ENCODE measurements at regions not wholly inside any gene's neighbourhood (a gene's known extent, or its start where the extent isn't known, plus 50 kb on each side); places are given as distances from the start of the nearest gene placed in this dataset.

GRCh38 chr6:140909156-140909555, 1223.6 kb upstream of the GJE1 start:
- no peaks in the 10 kb centered on the region for H3K36me3 Mint-ChIP-seq
- H3K27me3 ChIP-seq (replicated peaks in 1 of 2; ENCODE audit: control insufficient read depth in 2 of 2, extremely low read depth in 1 of 2, insufficient read depth in 2 of 2, low read length in 1 of 2) = peaks cover 0 to 3% of the 10 kb centered on the region in 2 experiments
- no peaks in the 10 kb centered on the region for H3K36me3 ChIP-seq (ENCODE audit: control insufficient read depth in 2 of 2, extremely low read depth in 1 of 2, insufficient read depth in 1 of 2, low read length in 1 of 2)
- ATAC-seq (replicated peaks in 1 of 4) = no peak
- CTCF ChIA-PET = no interaction called here
- no peak overlapping the region for H3K27ac Mint-ChIP-seq
- H3K4me3 Mint-ChIP-seq = no peak overlapping the region
- H3K4me3 ChIP-seq (ENCODE audit: control insufficient read depth in 1 of 2, extremely low read depth in 1 of 2, low read length in 1 of 2) = no peak overlapping the region
- H3K9me3 Mint-ChIP-seq = no peaks in the 10 kb centered on the region
- DNase-seq = no peak
- no peaks in the 10 kb centered on the region for H3K9me3 ChIP-seq
- no peaks in the 10 kb centered on the region for H3K4me1 Mint-ChIP-seq
- H3K4me1 ChIP-seq (ENCODE audit: control insufficient read depth in 1 of 2, extremely low read depth in 1 of 2, insufficient read depth in 2 of 2, low read length in 2 of 2) = no peaks in the 10 kb centered on the region
- H3K27ac ChIP-seq (ENCODE audit: low read length) = no peak overlapping the region
- POLR2A ChIA-PET = no interaction called here
- no peaks in the 10 kb centered on the region for H3K27me3 Mint-ChIP-seq

DNA sequence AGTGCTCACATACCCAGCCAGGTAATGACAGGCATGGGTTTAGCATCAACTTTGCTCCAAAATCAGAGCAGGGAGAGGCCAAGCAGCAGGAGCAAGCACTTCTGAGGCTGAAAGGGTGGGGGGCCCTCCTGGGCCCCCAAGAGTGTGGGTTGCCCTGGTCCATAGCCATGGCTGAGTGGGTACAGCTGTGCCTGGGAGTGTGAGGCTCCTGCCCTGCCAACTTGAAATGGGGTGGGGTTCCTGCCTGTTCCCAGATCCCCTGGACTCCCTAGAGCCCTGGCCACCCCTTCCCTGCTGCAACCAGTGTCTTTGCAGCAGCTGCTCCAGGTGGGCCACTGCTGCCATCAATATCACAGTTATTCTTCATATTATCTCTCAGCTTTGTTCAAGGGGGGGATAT, 1224.2 kb upstream of the GJE1 start:
- Histone ChIP-seq H3K9me3 (no peaks in the 10 kb centered on the region), H3K27ac (ENCODE audit: low read length) (no peak overlapping the region), H3K36me3 (ENCODE audit: control insufficient read depth in 2 of 2, extremely low read depth in 1 of 2, insufficient read depth in 1 of 2, low read length in 1 of 2) (no peaks in the 10 kb centered on the region), H3K4me3 (ENCODE audit: control insufficient read depth in 1 of 2, extremely low read depth in 1 of 2, low read length in 1 of 2) (no peak overlapping the region), H3K27me3 (replicated peaks in 1 of 2; ENCODE audit: control insufficient read depth in 2 of 2, extremely low read depth in 1 of 2, insufficient read depth in 2 of 2, low read length in 1 of 2) (peaks cover 0 to 3% of the 10 kb centered on the region in 2 experiments), H3K4me1 (ENCODE audit: control insufficient read depth in 1 of 2, extremely low read depth in 1 of 2, insufficient read depth in 2 of 2, low read length in 2 of 2) (no peaks in the 10 kb centered on the region)
- H3K9me3 Mint-ChIP-seq = no peaks in the 10 kb centered on the region
- no peaks in the 10 kb centered on the region for H3K36me3 Mint-ChIP-seq
- no peaks in the 10 kb centered on the region for H3K27me3 Mint-ChIP-seq
- no peak overlapping the region for H3K4me3 Mint-ChIP-seq
- no peak overlapping the region for H3K27ac Mint-ChIP-seq
- ATAC-seq (replicated peaks in 1 of 4) = peak in 1 of 4 experiments; percentile 9
- DNase-seq = no peak
- ChIA-PET CTCF (no interaction called here), POLR2A (no interaction called here)
- no peaks in the 10 kb centered on the region for H3K4me1 Mint-ChIP-seq

GRCh38 chr6:140907235-140907634, 1225.5 kb upstream of the GJE1 start:
- DNase-seq (no peak), ATAC-seq (replicated peaks in 1 of 4) (no peak)
- no peak overlapping the region for H3K4me3 ChIP-seq (ENCODE audit: control insufficient read depth in 1 of 2, extremely low read depth in 1 of 2, low read length in 1 of 2)
- Mint-ChIP-seq H3K4me1 (no peaks in the 10 kb centered on the region), H3K36me3 (no peaks in the 10 kb centered on the region), H3K27me3 (no peaks in the 10 kb centered on the region), H3K9me3 (no peaks in the 10 kb centered on the region), H3K4me3 (no peak overlapping the region), H3K27ac (no peak overlapping the region)
- POLR2A ChIA-PET = no interaction called here
- no peaks in the 10 kb centered on the region for H3K36me3 ChIP-seq (ENCODE audit: control insufficient read depth in 2 of 2, extremely low read depth in 1 of 2, insufficient read depth in 1 of 2, low read length in 1 of 2)
- 88% methylated on average over 7 of the region's 9 CpGs for WGBS (ENCODE audit: insufficient coverage)
- no peaks in the 10 kb centered on the region for H3K4me1 ChIP-seq (ENCODE audit: control insufficient read depth in 1 of 2, extremely low read depth in 1 of 2, insufficient read depth in 2 of 2, low read length in 2 of 2)
- peaks cover 0 to 3% of the 10 kb centered on the region in 2 experiments for H3K27me3 ChIP-seq (replicated peaks in 1 of 2; ENCODE audit: control insufficient read depth in 2 of 2, extremely low read depth in 1 of 2, insufficient read depth in 2 of 2, low read length in 1 of 2)
- no peak overlapping the region for H3K27ac ChIP-seq (ENCODE audit: low read length)
- H3K9me3 ChIP-seq = no peaks in the 10 kb centered on the region
- CTCF ChIA-PET = no interaction called here

DNA sequence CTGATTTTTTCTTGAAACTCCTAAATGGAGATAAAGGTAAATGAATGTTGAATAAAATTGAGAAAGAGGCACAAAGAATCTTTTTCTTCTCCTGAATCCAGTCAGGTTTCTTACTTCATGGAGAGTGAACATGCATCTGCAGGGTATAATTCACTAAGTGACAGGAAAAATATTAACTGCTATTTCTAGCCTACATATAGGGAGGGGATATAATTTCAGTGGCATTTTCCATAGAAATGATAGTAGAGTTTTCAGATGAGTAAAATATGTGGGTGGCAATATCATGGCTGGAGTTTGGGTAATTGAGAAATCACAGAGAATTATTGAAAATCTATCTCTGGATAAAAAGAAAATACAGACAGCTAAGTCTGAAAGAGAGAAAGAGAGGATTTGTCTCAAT, 1227.0 kb upstream of the GJE1 start:
- no peaks in the 10 kb centered on the region for H3K4me1 ChIP-seq (ENCODE audit: control insufficient read depth in 1 of 2, extremely low read depth in 1 of 2, insufficient read depth in 2 of 2, low read length in 2 of 2)
- H3K9me3 ChIP-seq = no peaks in the 10 kb centered on the region
- no peaks in the 10 kb centered on the region for H3K36me3 ChIP-seq (ENCODE audit: control insufficient read depth in 2 of 2, extremely low read depth in 1 of 2, insufficient read depth in 1 of 2, low read length in 1 of 2)
- ChIA-PET CTCF (no interaction called here), POLR2A (no interaction called here)
- DNase-seq (no peak), ATAC-seq (replicated peaks in 1 of 4) (no peak)
- H3K4me3 Mint-ChIP-seq = no peak overlapping the region
- H3K9me3 Mint-ChIP-seq = peaks cover 0 to 4% (median 0%) of the 10 kb centered on the region in 3 donors
- no peaks in the 10 kb centered on the region for H3K4me1 Mint-ChIP-seq
- H3K4me3 ChIP-seq (ENCODE audit: control insufficient read depth in 1 of 2, extremely low read depth in 1 of 2, low read length in 1 of 2) = no peak overlapping the region
- H3K27ac Mint-ChIP-seq = no peak overlapping the region
- H3K36me3 Mint-ChIP-seq = no peaks in the 10 kb centered on the region
- H3K27ac ChIP-seq (ENCODE audit: low read length) = no peak overlapping the region
- peaks cover 0 to 3% of the 10 kb centered on the region in 2 experiments for H3K27me3 ChIP-seq (replicated peaks in 1 of 2; ENCODE audit: control insufficient read depth in 2 of 2, extremely low read depth in 1 of 2, insufficient read depth in 2 of 2, low read length in 1 of 2)
- no peaks in the 10 kb centered on the region for H3K27me3 Mint-ChIP-seq

DNA sequence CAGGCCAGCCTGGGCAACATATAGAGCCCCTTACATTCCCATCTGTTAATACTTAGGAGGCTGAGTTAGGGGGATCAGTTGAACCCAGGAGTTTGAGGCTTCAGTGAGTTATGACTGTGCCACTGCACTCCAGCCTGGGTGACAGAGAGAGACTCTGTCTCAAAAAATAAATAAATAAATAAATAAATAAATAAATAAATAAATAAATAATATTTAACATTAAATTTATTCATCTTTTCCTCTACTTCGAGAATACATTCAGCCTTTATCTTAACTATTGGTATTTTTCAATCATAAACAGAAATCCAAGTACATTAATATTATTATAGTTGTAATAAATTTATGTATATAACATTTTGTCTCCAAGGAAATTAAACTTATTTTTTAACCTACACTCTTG, 1227.7 kb upstream of the GJE1 start:
- no peaks in the 10 kb centered on the region for H3K4me1 Mint-ChIP-seq
- no peak overlapping the region for H3K27ac Mint-ChIP-seq
- ATAC-seq (replicated peaks in 1 of 4) (no peak), DNase-seq (no peak)
- Histone ChIP-seq H3K27me3 (replicated peaks in 1 of 2; ENCODE audit: control insufficient read depth in 2 of 2, extremely low read depth in 1 of 2, insufficient read depth in 2 of 2, low read length in 1 of 2) (peaks cover 0 to 3% of the 10 kb centered on the region in 2 experiments), H3K4me1 (ENCODE audit: control insufficient read depth in 1 of 2, extremely low read depth in 1 of 2, insufficient read depth in 2 of 2, low read length in 2 of 2) (no peaks in the 10 kb centered on the region), H3K36me3 (ENCODE audit: control insufficient read depth in 2 of 2, extremely low read depth in 1 of 2, insufficient read depth in 1 of 2, low read length in 1 of 2) (no peaks in the 10 kb centered on the region), H3K27ac (ENCODE audit: low read length) (no peak overlapping the region), H3K9me3 (no peaks in the 10 kb centered on the region), H3K4me3 (ENCODE audit: control insufficient read depth in 1 of 2, extremely low read depth in 1 of 2, low read length in 1 of 2) (no peak overlapping the region)
- peaks cover 0 to 4% (median 0%) of the 10 kb centered on the region in 3 donors for H3K9me3 Mint-ChIP-seq
- no peaks in the 10 kb centered on the region for H3K27me3 Mint-ChIP-seq
- ChIA-PET POLR2A (no interaction called here), CTCF (interaction anchor here (0.6 to 0.7 kb wide), 2 partner anchors 172 to 702 kb away, joined by 3 to 4 read pairs; no protein-coding TSS in a partner anchor)
- no CpG with 5 or more reads among the region's 1 CpG for WGBS (ENCODE audit: insufficient coverage)
- no peak overlapping the region for H3K4me3 Mint-ChIP-seq
- H3K36me3 Mint-ChIP-seq = no peaks in the 10 kb centered on the region

GRCh38 chr6:140897804-140898573, 1234.7 kb upstream of the GJE1 start:
- H3K27me3 Mint-ChIP-seq = peaks cover 3 to 4% of the 10 kb centered on the region in 2 donors
- Histone ChIP-seq H3K27ac (ENCODE audit: low read length) (no peak overlapping the region), H3K4me1 (ENCODE audit: control insufficient read depth in 1 of 2, extremely low read depth in 1 of 2, insufficient read depth in 2 of 2, low read length in 2 of 2) (no peaks in the 10 kb centered on the region), H3K4me3 (ENCODE audit: control insufficient read depth in 1 of 2, extremely low read depth in 1 of 2, low read length in 1 of 2) (no peak overlapping the region), H3K9me3 (no peaks in the 10 kb centered on the region), H3K27me3 (replicated peaks in 1 of 2; ENCODE audit: control insufficient read depth in 2 of 2, extremely low read depth in 1 of 2, insufficient read depth in 2 of 2, low read length in 1 of 2) (no peaks in the 10 kb centered on the region), H3K36me3 (ENCODE audit: control insufficient read depth in 2 of 2, extremely low read depth in 1 of 2, insufficient read depth in 1 of 2, low read length in 1 of 2) (no peaks in the 10 kb centered on the region)
- POLR2A ChIA-PET = no interaction called here
- DNase-seq = no peak
- H3K4me1 Mint-ChIP-seq = no peaks in the 10 kb centered on the region
- 20% methylated on average over 6 of the region's 8 CpGs for WGBS (ENCODE audit: insufficient coverage)
- CTCF ChIA-PET = no interaction called here
- H3K27ac Mint-ChIP-seq = no peak overlapping the region
- no peak for ATAC-seq (replicated peaks in 1 of 4)
- peaks cover 0 to 8% (median 4%) of the 10 kb centered on the region in 3 donors for H3K9me3 Mint-ChIP-seq
- no peak overlapping the region for H3K4me3 Mint-ChIP-seq
- H3K36me3 Mint-ChIP-seq = no peaks in the 10 kb centered on the region

GRCh38 chr6:140897349-140897748, 1235.4 kb upstream of the GJE1 start:
- Histone ChIP-seq H3K36me3 (ENCODE audit: control insufficient read depth in 2 of 2, extremely low read depth in 1 of 2, insufficient read depth in 1 of 2, low read length in 1 of 2) (no peaks in the 10 kb centered on the region), H3K4me1 (ENCODE audit: control insufficient read depth in 1 of 2, extremely low read depth in 1 of 2, insufficient read depth in 2 of 2, low read length in 2 of 2) (no peaks in the 10 kb centered on the region), H3K27me3 (replicated peaks in 1 of 2; ENCODE audit: control insufficient read depth in 2 of 2, extremely low read depth in 1 of 2, insufficient read depth in 2 of 2, low read length in 1 of 2) (no peaks in the 10 kb centered on the region), H3K9me3 (no peaks in the 10 kb centered on the region), H3K27ac (ENCODE audit: low read length) (no peak overlapping the region), H3K4me3 (ENCODE audit: control insufficient read depth in 1 of 2, extremely low read depth in 1 of 2, low read length in 1 of 2) (no peak overlapping the region)
- ChIA-PET CTCF (no interaction called here), POLR2A (no interaction called here)
- peaks cover 0 to 8% (median 4%) of the 10 kb centered on the region in 3 donors for H3K9me3 Mint-ChIP-seq
- no peaks in the 10 kb centered on the region for H3K4me1 Mint-ChIP-seq
- DNase-seq (no peak), ATAC-seq (replicated peaks in 1 of 4) (no peak)
- 83% methylated on average over 2 of the region's 3 CpGs for WGBS (ENCODE audit: insufficient coverage)
- H3K4me3 Mint-ChIP-seq = no peak overlapping the region
- H3K36me3 Mint-ChIP-seq = no peaks in the 10 kb centered on the region
- H3K27me3 Mint-ChIP-seq = peaks cover 3 to 7% of the 10 kb centered on the region in 2 donors
- H3K27ac Mint-ChIP-seq = no peak overlapping the region

Measured in T-cell (primary cell).